ENCODE measurements at regions not wholly inside any gene's neighbourhood (a gene's known extent, or its start where the extent isn't known, plus 50 kb on each side); places are given as distances from the start of the nearest gene placed in this dataset.

- TF ChIP-seq SIN3A (IDR thresholded peaks at IDR 0.05; ENCODE audit: borderline replicate concordance, insufficient read depth, low read length) (no peak), REST (IDR thresholded peaks at IDR 0.05; ENCODE audit: insufficient read depth in 1 of 2, low read depth in 2 of 2, low read length in 2 of 2) (no peak), TAF1 (IDR thresholded peaks at IDR 0.05; ENCODE audit: borderline replicate concordance, insufficient read depth, low read length) (no peak), FOXP2 (optimal IDR thresholded peaks at IDR 0.05; ENCODE audit: borderline replicate concordance, extremely low read depth, extremely low read length, insufficient read depth) (no peak), POLR2AphosphoS5 (IDR thresholded peaks at IDR 0.05; ENCODE audit: low read depth, low read length) (no peak)
Observed at GRCh38 chr5:56664025-56664424, 151.3 kb upstream of the MAP3K1 start.

- TF ChIP-seq REST (IDR thresholded peaks at IDR 0.05; ENCODE audit: insufficient read depth in 1 of 2, low read depth in 2 of 2, low read length in 2 of 2) (no peak), TAF1 (IDR thresholded peaks at IDR 0.05; ENCODE audit: borderline replicate concordance, insufficient read depth, low read length) (no peak), POLR2AphosphoS5 (IDR thresholded peaks at IDR 0.05; ENCODE audit: low read depth, low read length) (no peak), FOXP2 (optimal IDR thresholded peaks at IDR 0.05; ENCODE audit: borderline replicate concordance, extremely low read depth, extremely low read length, insufficient read depth) (no peak), SIN3A (IDR thresholded peaks at IDR 0.05; ENCODE audit: borderline replicate concordance, insufficient read depth, low read length) (no peak)
Observed at GRCh38 chr5:56663523-56663922, 151.8 kb upstream of the MAP3K1 start.

- TF ChIP-seq REST (IDR thresholded peaks at IDR 0.05; ENCODE audit: insufficient read depth in 1 of 2, low read depth in 2 of 2, low read length in 2 of 2), result no peak
- no peak for TF ChIP-seq TAF1 (IDR thresholded peaks at IDR 0.05; ENCODE audit: borderline replicate concordance, insufficient read depth, low read length)
- no peak for TF ChIP-seq FOXP2 (optimal IDR thresholded peaks at IDR 0.05; ENCODE audit: borderline replicate concordance, extremely low read depth, extremely low read length, insufficient read depth)
Observed at GRCh38 chr5:56662893-56663292, 152.5 kb upstream of the MAP3K1 start.

GRCh38 chr5:56659971-56660370, 155.4 kb upstream of the MAP3K1 start:
- no peak for TF ChIP-seq REST (IDR thresholded peaks at IDR 0.05; ENCODE audit: insufficient read depth in 1 of 2, low read depth in 2 of 2, low read length in 2 of 2)
- TF ChIP-seq FOXP2 (optimal IDR thresholded peaks at IDR 0.05; ENCODE audit: borderline replicate concordance, extremely low read depth, extremely low read length, insufficient read depth), result no peak
- no peak for TF ChIP-seq TAF1 (IDR thresholded peaks at IDR 0.05; ENCODE audit: borderline replicate concordance, insufficient read depth, low read length)
- no peak for TF ChIP-seq POLR2AphosphoS5 (IDR thresholded peaks at IDR 0.05; ENCODE audit: low read depth, low read length)
- no peak for TF ChIP-seq SIN3A (IDR thresholded peaks at IDR 0.05; ENCODE audit: borderline replicate concordance, insufficient read depth, low read length)

GRCh38 chr5:56658972-56659371, 156.4 kb upstream of the MAP3K1 start:
- no peak for TF ChIP-seq POLR2AphosphoS5 (IDR thresholded peaks at IDR 0.05; ENCODE audit: low read depth, low read length)
- no peak for TF ChIP-seq REST (IDR thresholded peaks at IDR 0.05; ENCODE audit: insufficient read depth in 1 of 2, low read depth in 2 of 2, low read length in 2 of 2)

Data from PFSK-1 (cell line).